Fibroblast of villous mesenchyme (primary cell): ENCODE measurements at regions not wholly inside any gene's neighbourhood (a gene's known extent, or its start where the extent isn't known, plus 50 kb on each side); places are given as distances from the start of the nearest gene placed in this dataset.

ENCODE experiments used
- DNase-seq: peaks from one replicate; pipeline ENCODE4 v3.0.0-alpha.2; 2010; ENCODE audit warnings: low read depth
- H3K4me3 ChIP-seq: 2 replicates; pipeline ENCODE4 v1.5.1; 2011; ENCODE audit warnings: low read depth, mild to moderate bottlenecking, low read length
- TF ChIP-seq, protein P1 (sequence below): IDR thresholded peaks from 2 replicates; pipeline ENCODE4 v1.5.1; 2012; ENCODE audit warnings: low read depth, mild to moderate bottlenecking, low read length; ENCODE audit not compliant: insufficient read depth

GRCh38 chr22:49322861-49323622 lies 504.6 kb downstream of the BRD1 start:
- DNase-seq: no peak
- TF ChIP-seq, protein P1, sequence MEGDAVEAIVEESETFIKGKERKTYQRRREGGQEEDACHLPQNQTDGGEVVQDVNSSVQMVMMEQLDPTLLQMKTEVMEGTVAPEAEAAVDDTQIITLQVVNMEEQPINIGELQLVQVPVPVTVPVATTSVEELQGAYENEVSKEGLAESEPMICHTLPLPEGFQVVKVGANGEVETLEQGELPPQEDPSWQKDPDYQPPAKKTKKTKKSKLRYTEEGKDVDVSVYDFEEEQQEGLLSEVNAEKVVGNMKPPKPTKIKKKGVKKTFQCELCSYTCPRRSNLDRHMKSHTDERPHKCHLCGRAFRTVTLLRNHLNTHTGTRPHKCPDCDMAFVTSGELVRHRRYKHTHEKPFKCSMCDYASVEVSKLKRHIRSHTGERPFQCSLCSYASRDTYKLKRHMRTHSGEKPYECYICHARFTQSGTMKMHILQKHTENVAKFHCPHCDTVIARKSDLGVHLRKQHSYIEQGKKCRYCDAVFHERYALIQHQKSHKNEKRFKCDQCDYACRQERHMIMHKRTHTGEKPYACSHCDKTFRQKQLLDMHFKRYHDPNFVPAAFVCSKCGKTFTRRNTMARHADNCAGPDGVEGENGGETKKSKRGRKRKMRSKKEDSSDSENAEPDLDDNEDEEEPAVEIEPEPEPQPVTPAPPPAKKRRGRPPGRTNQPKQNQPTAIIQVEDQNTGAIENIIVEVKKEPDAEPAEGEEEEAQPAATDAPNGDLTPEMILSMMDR: no peak

DNA sequence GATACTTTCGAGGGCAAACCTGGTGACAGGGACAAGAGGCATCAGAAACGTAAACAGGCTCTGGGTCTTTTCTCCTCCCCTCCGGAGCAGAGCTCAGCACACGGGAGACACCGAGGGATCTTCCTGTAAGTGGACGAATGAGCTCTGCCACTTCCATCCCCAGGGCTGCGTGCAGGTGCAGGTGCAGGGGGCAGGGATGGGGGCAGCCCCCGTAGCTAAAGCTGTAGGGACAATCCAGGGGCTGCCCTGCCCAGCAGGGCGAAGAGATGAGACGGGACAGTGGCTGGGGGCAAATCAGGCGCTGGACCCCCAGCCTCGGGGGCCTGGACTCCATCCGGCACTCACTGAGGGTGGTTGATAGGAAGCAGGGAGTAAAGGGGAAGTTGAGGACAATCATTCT lies 505.4 kb downstream of the BRD1 start:
- H3K4me3 ChIP-seq: no peak overlapping the region
- DNase-seq: no peak
- TF ChIP-seq, protein P1: no peak

More at GRCh38 chr22:49322861-49323622, 504.6 kb downstream of the BRD1 start:
- no peak overlapping the region for H3K4me3 ChIP-seq

DNA sequence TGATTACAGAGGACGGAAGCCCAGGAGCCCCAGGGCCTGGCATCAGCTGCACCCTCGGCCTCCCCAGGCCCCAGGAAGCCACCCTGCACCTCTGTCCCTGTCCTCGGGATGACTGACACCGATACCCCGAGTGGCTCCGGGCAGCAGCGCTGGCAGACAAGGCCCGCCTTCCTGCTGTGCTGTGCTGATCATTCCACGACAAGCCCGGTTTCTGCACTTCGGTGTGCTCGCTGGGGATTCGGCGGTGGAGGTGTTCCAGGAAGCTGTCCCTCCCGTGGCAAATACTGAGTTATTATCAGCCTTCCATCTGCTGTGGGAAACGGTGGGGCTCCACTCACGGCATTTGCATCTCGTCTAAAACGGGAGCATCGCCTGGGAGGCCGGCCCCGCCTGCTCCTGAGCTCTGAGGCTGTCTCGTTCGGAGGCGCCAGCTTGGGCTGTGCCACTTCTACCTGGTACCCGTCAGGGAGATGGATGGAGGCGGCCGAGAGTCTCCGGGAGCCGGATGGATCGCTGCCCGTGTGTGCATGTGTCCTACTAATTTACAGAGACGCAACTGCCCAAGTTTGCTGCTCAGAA lies 506.1 kb downstream of the BRD1 start:
- no peak overlapping the region for H3K4me3 ChIP-seq
- no peak for DNase-seq
- TF ChIP-seq, protein P1: no peak

- H3K4me3 ChIP-seq: no peak overlapping the region
- DNase-seq: no peak
- TF ChIP-seq, protein P1: no peak
Observed at GRCh38 chr22:49320714-49321476, 506.8 kb downstream of the BRD1 start.

DNA sequence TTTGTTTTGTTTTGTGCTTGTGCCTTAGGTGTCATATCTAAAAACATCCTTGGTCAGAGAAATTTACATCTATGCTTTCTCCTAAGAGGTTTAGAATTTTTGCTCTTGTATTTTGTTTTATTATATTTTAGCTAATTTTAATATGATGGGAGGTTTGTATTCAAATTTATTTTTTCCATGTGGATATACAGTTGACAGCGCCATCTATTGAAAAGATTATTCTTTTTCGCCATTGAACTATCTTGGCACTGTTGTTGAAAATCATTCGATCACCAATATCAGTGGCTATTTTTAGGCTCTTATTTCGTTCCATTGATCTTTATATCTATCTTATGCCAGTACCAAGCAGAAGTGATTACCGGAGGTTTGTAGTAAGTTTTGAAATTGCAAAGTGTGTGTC lies 510.3 kb downstream of the BRD1 start:
- TF ChIP-seq, protein P1: no peak
- DNase-seq: no peak
- no peak overlapping the region for H3K4me3 ChIP-seq

DNA sequence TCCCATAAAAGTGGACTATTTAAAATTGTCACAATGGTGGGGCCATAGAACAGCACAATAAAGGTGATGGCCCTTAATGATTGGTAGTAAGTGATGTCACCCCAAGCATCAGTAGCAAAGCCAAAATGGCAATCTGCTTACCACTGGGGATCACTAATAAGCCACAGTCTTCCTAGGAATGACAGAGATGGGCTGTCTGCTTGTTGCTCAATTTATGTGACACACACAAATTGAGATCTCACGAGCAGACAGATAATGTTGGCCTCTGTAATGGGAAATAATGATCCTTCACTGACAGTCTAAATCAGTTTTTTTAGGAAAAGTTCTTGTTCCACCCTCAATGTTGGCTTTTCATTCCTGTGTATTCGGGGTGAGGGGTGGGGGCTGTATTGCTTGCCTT lies 515.1 kb downstream of the BRD1 start:
- TF ChIP-seq, protein P1: no peak
- DNase-seq: no peak

More for the DNA sequence above, 515.1 kb downstream of the BRD1 start:
- H3K4me3 ChIP-seq: no peak overlapping the region
